AG04449 (cell line): ENCODE measurements at regions not wholly inside any gene's neighbourhood (a gene's known extent, or its start where the extent isn't known, plus 50 kb on each side); places are given as distances from the start of the nearest gene placed in this dataset.
"Not testable (repeated sequence)": the region's sequence is repeated elsewhere in the genome, so short reads cannot be mapped to it uniquely, and the experiment has no call there.

Experiments used
- CTCF ChIA-PET: fragments of 350-600 bp; formaldehyde crosslinking; extraction: SDS; loops from one replicate; lab custom pipeline; 2021; ENCODE audit warnings: antibody characterized with exemption; lab: Yijun Ruan, JAX
- POLR2A ChIA-PET: fragments of 400-600, 350-600 bp; formaldehyde crosslinking; extraction: SDS; loops from one replicate; lab custom pipeline; 2020; ENCODE audit warnings: antibody characterized with exemption, inconsistent platforms; lab: Yijun Ruan, JAX
- DNase-seq: peaks from one replicate; pipeline ENCODE4 v3.0.0-alpha.2; 2010; ENCODE audit warnings: low read depth, low spot score
- H3K4me3 ChIP-seq: 2 replicates; pipeline ENCODE4 v1.5.1; 2011; ENCODE audit warnings: low read depth, mild to moderate bottlenecking, control low read depth, low read length
- CTCF ChIP-seq: IDR thresholded peaks from one replicate; pipeline ENCODE4 v1.5.1; 2011; ENCODE audit warnings: mild to moderate bottlenecking, moderate library complexity, low read length, control low read depth, inconsistent platforms; ENCODE audit not compliant: insufficient read depth; ENCODE audit errors: missing control alignments

GRCh38 chr16:59111280-59111679 lies 377.2 kb upstream of the GOT2 start:
- CTCF ChIA-PET, result no interaction called here
- no peak overlapping the region for H3K4me3 ChIP-seq
- no peak for DNase-seq
- no peak for TF ChIP-seq CTCF
- POLR2A ChIA-PET, result no interaction called here

- ChIA-PET CTCF (no interaction called here), POLR2A (no interaction called here)
- no peak for DNase-seq
- no peak for TF ChIP-seq CTCF
- H3K4me3 ChIP-seq, result no peak overlapping the region
Observed at GRCh38 chr16:59108374-59108773, 374.3 kb upstream of the GOT2 start.

GRCh38 chr16:59096682-59097081 lies 362.6 kb upstream of the GOT2 start:
- H3K4me3 ChIP-seq, DNase-seq, POLR2A ChIA-PET: not testable (repeated sequence)
- CTCF ChIA-PET, result interaction anchor here (0.6 kb wide), 1 partner anchor 283 kb away, joined by 3 read pairs; no protein-coding TSS in a partner anchor

GRCh38 chr16:59090541-59090940 lies 356.4 kb upstream of the GOT2 start:
- no peak for DNase-seq
- H3K4me3 ChIP-seq, result no peak overlapping the region
- ChIA-PET POLR2A (no interaction called here), CTCF (no interaction called here)
- no peak for TF ChIP-seq CTCF

GRCh38 chr16:59088431-59088830 lies 354.3 kb upstream of the GOT2 start:
- no peak for TF ChIP-seq CTCF
- H3K4me3 ChIP-seq, result no peak overlapping the region
- POLR2A ChIA-PET, result no interaction called here
- CTCF ChIA-PET, result no interaction called here
- no peak for DNase-seq

GRCh38 chr16:59087641-59088040 lies 353.5 kb upstream of the GOT2 start:
- no peak overlapping the region for H3K4me3 ChIP-seq
- DNase-seq, result no peak
- TF ChIP-seq CTCF, result no peak
- ChIA-PET CTCF (no interaction called here), POLR2A (no interaction called here)

- POLR2A ChIA-PET, result no interaction called here
- CTCF ChIA-PET, result no interaction called here
- no peak for TF ChIP-seq CTCF
- no peak overlapping the region for H3K4me3 ChIP-seq
- DNase-seq, result no peak
Observed at GRCh38 chr16:59067205-59067604, 333.1 kb upstream of the GOT2 start.
